ENCODE measurements at regions not wholly inside any gene's neighbourhood (a gene's known extent, or its start where the extent isn't known, plus 50 kb on each side); places are given as distances from the start of the nearest gene placed in this dataset.

- H3K4me3 Mint-ChIP-seq: no peak overlapping the region
- H3K27me3 Mint-ChIP-seq (ENCODE audit: insufficient read depth): peaks cover 2% of the 10 kb centered on the region
- H3K4me1 Mint-ChIP-seq: no peaks in the 10 kb centered on the region
- WGBS, 2 experiments (ENCODE audit: insufficient coverage in 1 of 2, insufficient read length in 1 of 2): 91 to 97% methylated on average over 6 to 7 of the region's 7 CpGs
- Histone ChIP-seq H3K4me1 (ENCODE audit: control insufficient read depth, insufficient read depth, low read length) (no peaks in the 10 kb centered on the region), H3K27me3 (ENCODE audit: control insufficient read depth, insufficient read depth, low read length, poor library complexity, severe bottlenecking) (no peaks in the 10 kb centered on the region), H3K36me3 (ENCODE audit: control insufficient read depth, insufficient read depth, low read length) (no peaks in the 10 kb centered on the region), H3K9ac (ENCODE audit: extremely low read depth, low read length, poor library complexity, severe bottlenecking) (no peak overlapping the region), H3K4me3 (ENCODE audit: low read length) (no peak overlapping the region), H3K9me3 (ENCODE audit: control insufficient read depth, low read length) (no peaks in the 10 kb centered on the region), H3K27ac (ENCODE audit: low read depth, low read length) (no peak overlapping the region)
- H3K9me3 Mint-ChIP-seq: no peaks in the 10 kb centered on the region
- no peak overlapping the region for H3K27ac Mint-ChIP-seq
- no peak for TF ChIP-seq CTCF (conservative IDR thresholded peaks at IDR 0.05)
- H3K36me3 Mint-ChIP-seq (ENCODE audit: low read depth): no peaks in the 10 kb centered on the region
- no peak for DNase-seq
Measured at GRCh38 chr2:2735041-2735440, 404.0 kb upstream of the MYT1L start.

- WGBS, 2 experiments (ENCODE audit: insufficient coverage in 1 of 2, insufficient read length in 1 of 2): 90 to 97% methylated on average over 6 to 9 of the region's 9 CpGs
- Histone ChIP-seq H3K27ac (ENCODE audit: low read depth, low read length) (no peak overlapping the region), H3K27me3 (ENCODE audit: control insufficient read depth, insufficient read depth, low read length, poor library complexity, severe bottlenecking) (no peaks in the 10 kb centered on the region), H3K9ac (ENCODE audit: extremely low read depth, low read length, poor library complexity, severe bottlenecking) (no peak overlapping the region), H3K4me1 (ENCODE audit: control insufficient read depth, insufficient read depth, low read length) (no peaks in the 10 kb centered on the region), H3K36me3 (ENCODE audit: control insufficient read depth, insufficient read depth, low read length) (no peaks in the 10 kb centered on the region), H3K4me3 (ENCODE audit: low read length) (no peak overlapping the region), H3K9me3 (ENCODE audit: control insufficient read depth, low read length) (no peaks in the 10 kb centered on the region)
- Mint-ChIP-seq H3K4me3 (no peak overlapping the region), H3K36me3 (ENCODE audit: low read depth) (no peaks in the 10 kb centered on the region), H3K9me3 (no peaks in the 10 kb centered on the region), H3K27me3 (ENCODE audit: insufficient read depth) (peaks cover 2% of the 10 kb centered on the region), H3K27ac (no peak overlapping the region), H3K4me1 (no peaks in the 10 kb centered on the region)
- no peak for TF ChIP-seq CTCF (conservative IDR thresholded peaks at IDR 0.05)
- DNase-seq: no peak
Measured at GRCh38 chr2:2734308-2734707, 403.2 kb upstream of the MYT1L start.

- no peak overlapping the region for H3K9ac ChIP-seq (ENCODE audit: extremely low read depth, low read length, poor library complexity, severe bottlenecking)
- peaks cover 2% of the 10 kb centered on the region for H3K27me3 Mint-ChIP-seq (ENCODE audit: insufficient read depth)
- H3K9me3 Mint-ChIP-seq: no peaks in the 10 kb centered on the region
- H3K27ac Mint-ChIP-seq: no peak overlapping the region
- no peak overlapping the region for H3K4me3 ChIP-seq (ENCODE audit: low read length)
- H3K4me1 ChIP-seq (ENCODE audit: control insufficient read depth, insufficient read depth, low read length): no peaks in the 10 kb centered on the region
- no peak overlapping the region for H3K4me3 Mint-ChIP-seq
- H3K9me3 ChIP-seq (ENCODE audit: control insufficient read depth, low read length): no peaks in the 10 kb centered on the region
- no peak overlapping the region for H3K27ac ChIP-seq (ENCODE audit: low read depth, low read length)
- no peaks in the 10 kb centered on the region for H3K36me3 Mint-ChIP-seq (ENCODE audit: low read depth)
- no peak for TF ChIP-seq CTCF (conservative IDR thresholded peaks at IDR 0.05)
- no peaks in the 10 kb centered on the region for H3K4me1 Mint-ChIP-seq
- no peaks in the 10 kb centered on the region for H3K27me3 ChIP-seq (ENCODE audit: control insufficient read depth, insufficient read depth, low read length, poor library complexity, severe bottlenecking)
- no peak for DNase-seq
- H3K36me3 ChIP-seq (ENCODE audit: control insufficient read depth, insufficient read depth, low read length): no peaks in the 10 kb centered on the region
- 90 to 94% methylated on average over 3 to 11 of the region's 11 CpGs for WGBS, 2 experiments (ENCODE audit: insufficient coverage in 1 of 2, insufficient read length in 1 of 2)
Measured at GRCh38 chr2:2733818-2734217, 402.7 kb upstream of the MYT1L start.
